ENCODE measurements at regions not wholly inside any gene's neighbourhood (a gene's known extent, or its start where the extent isn't known, plus 50 kb on each side); places are given as distances from the start of the nearest gene placed in this dataset.

DNA sequence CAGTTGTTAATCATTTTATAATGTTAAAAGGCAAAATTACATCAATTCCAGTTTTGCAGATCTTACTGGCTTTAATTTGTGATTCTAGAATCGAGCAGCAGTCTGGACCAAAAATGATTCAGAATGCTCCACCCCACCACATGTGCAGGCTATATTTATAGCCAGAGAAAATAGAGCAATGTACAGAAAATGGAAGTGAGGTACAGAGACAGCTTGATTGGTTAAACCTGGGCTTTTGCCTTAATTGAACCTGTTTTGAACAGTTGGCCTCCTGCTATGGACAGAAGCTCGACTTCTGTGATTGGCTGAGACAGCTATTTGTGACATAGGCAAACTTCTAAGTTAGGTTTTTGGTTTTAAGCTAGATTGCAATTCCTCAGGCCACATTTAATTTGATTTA lies 607.4 kb upstream of the MIR17HG start:
- no peaks in the 10 kb centered on the region for H3K79me1 ChIP-seq (ENCODE audit: low read depth in 1 of 2, low read length in 2 of 2)
- H3K36me3 ChIP-seq (ENCODE audit: control insufficient read depth, insufficient read depth, low read length): no peaks in the 10 kb centered on the region
- in situ Hi-C loops (cut with MboI; ENCODE audit: low sequenced_read_pairs) (no loop called here), intact Hi-C loops (cut with micrococcal nuclease) (no loop called here), dilution Hi-C loops (cut with HindIII; ENCODE audit: low sequenced_read_pairs, unreplicated experiment) (no loop called here)
- H3K27ac ChIP-seq (ENCODE audit: insufficient read depth, low read length): no peak overlapping the region
- no peak overlapping the region for H2BK5ac ChIP-seq (ENCODE audit: low read depth, low read length, poor library complexity, severe bottlenecking)
- no peak overlapping the region for H3K23ac ChIP-seq (ENCODE audit: low read depth, low read length)
- no peak overlapping the region for H3K56ac ChIP-seq (ENCODE audit: extremely low read depth, insufficient read depth, low read length)
- H2AFZ ChIP-seq (replicated peaks; ENCODE audit: low read length, poor library complexity): no peak overlapping the region
- H2AK5ac ChIP-seq (ENCODE audit: low read depth, low read length): no peak overlapping the region
- no peak overlapping the region for H3K4me3 ChIP-seq (ENCODE audit: insufficient read depth, low read depth, low read length)
- no CpG with 5 or more reads among the region's 2 CpGs for WGBS, 2 experiments (ENCODE audit: extremely low coverage in 2 of 2, insufficient read length in 1 of 2)
- no peaks in the 10 kb centered on the region for H3K9me1 ChIP-seq (ENCODE audit: insufficient read depth, low read length)
- no peaks in the 10 kb centered on the region for H3K27me3 ChIP-seq (ENCODE audit: control insufficient read depth, insufficient read depth, low read length)
- BruUV-seq (replicated peaks): no TSS peak
- TF ChIP-seq POLR2A (IDR thresholded peaks at IDR 0.05; ENCODE audit: low read depth, low read length) (no peak), MXI1 (IDR thresholded peaks at IDR 0.05; ENCODE audit: borderline replicate concordance, low read depth, low read length) (no peak), SMC3 (IDR thresholded peaks at IDR 0.05; ENCODE audit: low read depth, low read length) (no peak), RFX5 (IDR thresholded peaks at IDR 0.05; ENCODE audit: low read depth, low read length) (no peak)
- no peak overlapping the region for H4K5ac ChIP-seq (ENCODE audit: low read depth, low read length)
- no peak for ATAC-seq (ENCODE audit: low read depth)
- H3K4me1 ChIP-seq (ENCODE audit: control insufficient read depth, insufficient read depth, low read length): no peaks in the 10 kb centered on the region
- H3K4me2 ChIP-seq (ENCODE audit: low read depth, low read length): no peak overlapping the region
- POLR2A ChIA-PET (ENCODE audit: unreplicated experiment): no interaction called here
- H4K8ac ChIP-seq (ENCODE audit: low read depth in 2 of 2, low read length in 2 of 2): no peak overlapping the region
- no peak overlapping the region for H2BK20ac ChIP-seq (ENCODE audit: low read depth, low read length)
- DNase-seq: no peak
- CTCF ChIA-PET: no interaction called here
- H2AK9ac ChIP-seq (replicated peaks; ENCODE audit: low read depth, low read length, poor library complexity): no peak overlapping the region
- H4K20me1 ChIP-seq (ENCODE audit: insufficient read depth, low read length): no peaks in the 10 kb centered on the region
- H2BK120ac ChIP-seq (ENCODE audit: low read depth, low read length): no peak overlapping the region
- H3K9me3 ChIP-seq (ENCODE audit: control insufficient read depth, insufficient read depth, low read length): no peaks in the 10 kb centered on the region
- H3K9ac ChIP-seq (ENCODE audit: low read depth, low read length): no peak overlapping the region
- no peak overlapping the region for H3K14ac ChIP-seq (replicated peaks; ENCODE audit: low read depth, low read length)
- no peak overlapping the region for H3K4ac ChIP-seq (ENCODE audit: low read depth, low read length)
- H3K18ac ChIP-seq (ENCODE audit: low read depth, low read length): no peak overlapping the region
- H4K91ac ChIP-seq (ENCODE audit: insufficient read depth, low read depth, low read length): no peak overlapping the region
- no peak overlapping the region for H2BK15ac ChIP-seq (ENCODE audit: low read depth, low read length)

Measured in IMR-90 (cell line).